H1 (cell line): ENCODE measurements at regions not wholly inside any gene's neighbourhood (a gene's known extent, or its start where the extent isn't known, plus 50 kb on each side); places are given as distances from the start of the nearest gene placed in this dataset.

Source experiments
- CHD7 ChIP-seq: fragments of 300-600 bp; sonication (generic); IDR thresholded peaks from 2 replicates; pipeline ENCODE4 v1.7.1; 2012; ENCODE audit warnings: low read length, moderate library complexity, mild to moderate bottlenecking, inconsistent platforms; ENCODE audit not compliant: insufficient replicate concordance

GRCh38 chr17:68734931-68735330, 133.8 kb upstream of the FAM20A start (continued):
- no peak for TF ChIP-seq CHD7
